Keratinocyte (primary cell): ENCODE measurements at regions not wholly inside any gene's neighbourhood (a gene's known extent, or its start where the extent isn't known, plus 50 kb on each side); places are given as distances from the start of the nearest gene placed in this dataset.

ENCODE experiments used
- DNase-seq: peaks from one replicate; pipeline ENCODE4 v3.0.0-alpha.2; 2011; ENCODE audit warnings: low read depth, missing footprints, low spot score
- FAIRE-seq: peaks from 2 replicates; lab custom pipeline; 2011; peaks lifted over from hg19 to GRCh38; lab: Jason Lieb, UNC
- H2AFZ ChIP-seq: 2 replicates; pipeline ENCODE4 v1.6.0; 2012; ENCODE audit warnings: low read length, control low read depth, inconsistent platforms; ENCODE audit not compliant: control insufficient read depth
- H3K27ac ChIP-seq: 2 replicates; pipeline ENCODE4 v1.5.1; 2011; ENCODE audit warnings: low read length; ENCODE audit not compliant: control insufficient read depth, insufficient read depth
- H3K27me3 ChIP-seq: 3 replicates; pipeline ENCODE4 v1.6.0; 2011; ENCODE audit warnings: low read length; ENCODE audit not compliant: control insufficient read depth, insufficient read depth; ENCODE audit errors: extremely low read depth
- H3K36me3 ChIP-seq, 2 experiments: 2 replicates in 1 of 2; 3 replicates in 1 of 2; pipeline ENCODE4 v1.5.1; 2011; ENCODE audit warnings: low read length in 2 of 2, mild to moderate bottlenecking in 1 of 2; ENCODE audit not compliant: control insufficient read depth in 2 of 2, insufficient read depth in 2 of 2; ENCODE audit errors: extremely low read depth in 1 of 2
- H3K4me1 ChIP-seq: 3 replicates; pipeline ENCODE4 v1.5.1; 2011; ENCODE audit warnings: low read length; ENCODE audit not compliant: control insufficient read depth, insufficient read depth; ENCODE audit errors: extremely low read depth
- H3K4me2 ChIP-seq: 3 replicates; pipeline ENCODE4 v1.6.0; 2011; ENCODE audit warnings: low read depth, low read length; ENCODE audit not compliant: control insufficient read depth, insufficient read depth; ENCODE audit errors: extremely low read depth
- H3K4me3 ChIP-seq, 3 experiments: fragments of 200-600 bp in 1 of 3; sonication (generic) in 1 of 3; 2 replicates in 2 of 3; 3 replicates in 1 of 3; pipeline ENCODE4 v1.5.1; 2011 to 2016; ENCODE audit warnings: low read length in 3 of 3, mild to moderate bottlenecking in 3 of 3, control low read depth in 2 of 3, inconsistent platforms in 1 of 3, low read depth in 1 of 3, mixed read lengths in 1 of 3, mixed run types in 1 of 3, moderate library complexity in 1 of 3; ENCODE audit not compliant: control insufficient read depth in 2 of 3, insufficient read depth in 2 of 3; ENCODE audit errors: extremely low read depth in 1 of 3
- H3K79me2 ChIP-seq: 2 replicates; pipeline ENCODE4 v1.6.0; 2012; ENCODE audit warnings: low read length; ENCODE audit not compliant: control insufficient read depth, insufficient read depth
- H3K9ac ChIP-seq: 3 replicates; pipeline ENCODE4 v1.6.0; 2011; ENCODE audit warnings: low read length; ENCODE audit not compliant: control insufficient read depth, insufficient read depth; ENCODE audit errors: extremely low read depth
- H3K9me1 ChIP-seq: 3 replicates; pipeline ENCODE4 v1.6.0; 2011; ENCODE audit warnings: low read length; ENCODE audit not compliant: control insufficient read depth, insufficient read depth; ENCODE audit errors: extremely low read depth
- H3K9me3 ChIP-seq: 2 replicates; pipeline ENCODE4 v1.5.1; 2012; ENCODE audit warnings: low read depth, low read length; ENCODE audit not compliant: control insufficient read depth
- H4K20me1 ChIP-seq: 3 replicates; pipeline ENCODE4 v1.6.0; 2011; ENCODE audit warnings: low read length; ENCODE audit not compliant: control insufficient read depth, insufficient read depth; ENCODE audit errors: extremely low read depth
- CTCF ChIP-seq, 3 experiments: IDR thresholded peaks in 1 of 3; conservative IDR thresholded peaks in 1 of 3; optimal IDR thresholded peaks in 1 of 3; 2 replicates in 2 of 3; 3 replicates in 1 of 3; pipeline versions ENCODE3 to v1.5.1; 2011; ENCODE audit warnings: low read length in 3 of 3, mild to moderate bottlenecking in 3 of 3, moderate library complexity in 2 of 3, control low read depth in 1 of 3, inconsistent platforms in 1 of 3; ENCODE audit not compliant: insufficient read depth in 2 of 3; ENCODE audit errors: extremely low read depth in 1 of 3
- EZH2 ChIP-seq: IDR thresholded peaks from one replicate; pipeline ENCODE4 v1.6.1; 2012; ENCODE audit warnings: inconsistent platforms, mild to moderate bottlenecking, low read length, moderate library complexity
- dilution Hi-C: fragments of 300-500 bp; cut with MboI; formaldehyde crosslinking; loops from one replicate; pipeline ENCODE4 v1.7.0; 2020; ENCODE audit warnings: low sequenced_read_pairs; ENCODE audit not compliant: extremely low pct_ligation_motif_present

GRCh38 chr7:97480772-97481390, 251.0 kb upstream of the TAC1 start:
- no peaks in the 10 kb centered on the region for H4K20me1 ChIP-seq
- H2AFZ ChIP-seq = no peak overlapping the region
- no peak overlapping the region for H3K9ac ChIP-seq
- H3K4me3 ChIP-seq = no peak overlapping the region
- H3K9me1 ChIP-seq = no peaks in the 10 kb centered on the region
- no peaks in the 10 kb centered on the region for H3K36me3 ChIP-seq
- DNase-seq (no peak), FAIRE-seq (no peak)
- H3K79me2 ChIP-seq = no peaks in the 10 kb centered on the region
- dilution Hi-C loops = no loop called here
- no peak overlapping the region for H3K4me2 ChIP-seq
- no peak overlapping the region for H3K27ac ChIP-seq
- H3K27me3 ChIP-seq = no peaks in the 10 kb centered on the region
- H3K9me3 ChIP-seq = no peaks in the 10 kb centered on the region
- TF ChIP-seq EZH2 (no peak), CTCF (optimal IDR thresholded peaks at IDR 0.05 in 1 of 3, IDR thresholded peaks at IDR 0.05 in 1 of 3, conservative IDR thresholded peaks at IDR 0.05 in 1 of 3; ENCODE audit: extremely low read depth in 1 of 3, insufficient read depth in 2 of 3, low read length in 3 of 3) (no peak)
- H3K4me1 ChIP-seq = no peaks in the 10 kb centered on the region

- Histone ChIP-seq H2AFZ (no peak overlapping the region), H4K20me1 (no peaks in the 10 kb centered on the region), H3K4me3 (no peak overlapping the region), H3K9me1 (no peaks in the 10 kb centered on the region), H3K4me1 (no peaks in the 10 kb centered on the region), H3K4me2 (no peak overlapping the region), H3K36me3 (no peaks in the 10 kb centered on the region), H3K27me3 (no peaks in the 10 kb centered on the region), H3K9ac (no peak overlapping the region), H3K27ac (no peak overlapping the region), H3K9me3 (no peaks in the 10 kb centered on the region), H3K79me2 (no peaks in the 10 kb centered on the region)
- TF ChIP-seq CTCF (optimal IDR thresholded peaks at IDR 0.05 in 1 of 3, IDR thresholded peaks at IDR 0.05 in 1 of 3, conservative IDR thresholded peaks at IDR 0.05 in 1 of 3; ENCODE audit: extremely low read depth in 1 of 3, insufficient read depth in 2 of 3, low read length in 3 of 3) = no peak
- no peak for TF ChIP-seq EZH2
- dilution Hi-C loops = no loop called here
- FAIRE-seq = no peak
- no peak for DNase-seq
These were observed 236.4 kb upstream of the TAC1 start for GRCh38 chr7:97495487-97495886.
